ENCODE measurements at regions not wholly inside any gene's neighbourhood (a gene's known extent, or its start where the extent isn't known, plus 50 kb on each side); places are given as distances from the start of the nearest gene placed in this dataset.
"Not testable (repeated sequence)": the region's sequence is repeated elsewhere in the genome, so short reads cannot be mapped to it uniquely, and the experiment has no call there.

GRCh38 chr13:62207388-62207787 is 791.7 kb upstream of the PCDH20 start:
- Histone ChIP-seq H3K4me3 (no peak overlapping the region), H3K27ac (no peak overlapping the region)

DNA sequence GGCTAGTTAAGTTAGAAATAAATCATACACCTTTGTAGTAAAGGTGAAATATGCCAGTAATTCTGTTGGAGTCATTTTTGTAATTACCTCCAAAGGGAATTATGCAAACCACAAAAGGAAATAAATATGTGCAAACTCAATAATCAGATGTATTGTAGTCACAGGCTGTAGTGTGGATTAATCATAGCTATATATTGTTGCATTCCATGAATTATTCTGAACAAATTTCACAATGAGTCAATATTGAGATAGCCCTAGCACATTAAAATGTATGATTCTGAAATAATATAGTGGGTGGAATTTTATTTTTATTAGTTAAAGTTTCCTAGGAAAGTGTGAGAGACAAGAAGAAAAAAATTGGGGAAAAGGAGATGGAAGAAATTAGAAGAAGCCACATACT is 790.5 kb upstream of the PCDH20 start:
- Histone ChIP-seq H3K27ac (no peak overlapping the region), H3K4me3 (no peak overlapping the region)

DNA sequence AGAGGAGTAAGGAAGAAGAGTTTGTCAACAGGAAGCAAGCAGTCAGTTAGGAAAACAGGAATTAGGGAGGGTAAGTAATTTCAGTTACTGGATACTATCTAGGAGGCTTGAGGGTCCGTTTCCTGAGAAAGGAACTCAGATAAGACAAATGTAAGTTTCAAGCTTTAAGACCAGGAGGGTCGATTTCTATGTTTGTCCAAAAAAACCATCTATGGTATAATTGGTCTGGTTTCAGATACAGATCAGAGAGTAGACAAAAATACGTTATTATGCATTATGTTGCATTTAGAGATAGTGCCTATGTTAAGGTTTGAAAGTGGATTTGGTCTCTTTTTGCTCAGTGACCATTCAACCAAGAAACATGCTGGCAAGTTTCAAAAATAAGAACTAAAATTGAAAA is 789.6 kb upstream of the PCDH20 start:
- H3K4me3 ChIP-seq, result no peak overlapping the region
- no peak overlapping the region for H3K27ac ChIP-seq

GRCh38 chr13:62194371-62194770 is 778.7 kb upstream of the PCDH20 start:
- H3K27ac ChIP-seq, result no peak overlapping the region
- H3K4me3 ChIP-seq, result no peak overlapping the region

GRCh38 chr13:62193919-62194318 is 778.3 kb upstream of the PCDH20 start:
- H3K27ac ChIP-seq, result no peak overlapping the region
- H3K4me3 ChIP-seq, result no peak overlapping the region

DNA sequence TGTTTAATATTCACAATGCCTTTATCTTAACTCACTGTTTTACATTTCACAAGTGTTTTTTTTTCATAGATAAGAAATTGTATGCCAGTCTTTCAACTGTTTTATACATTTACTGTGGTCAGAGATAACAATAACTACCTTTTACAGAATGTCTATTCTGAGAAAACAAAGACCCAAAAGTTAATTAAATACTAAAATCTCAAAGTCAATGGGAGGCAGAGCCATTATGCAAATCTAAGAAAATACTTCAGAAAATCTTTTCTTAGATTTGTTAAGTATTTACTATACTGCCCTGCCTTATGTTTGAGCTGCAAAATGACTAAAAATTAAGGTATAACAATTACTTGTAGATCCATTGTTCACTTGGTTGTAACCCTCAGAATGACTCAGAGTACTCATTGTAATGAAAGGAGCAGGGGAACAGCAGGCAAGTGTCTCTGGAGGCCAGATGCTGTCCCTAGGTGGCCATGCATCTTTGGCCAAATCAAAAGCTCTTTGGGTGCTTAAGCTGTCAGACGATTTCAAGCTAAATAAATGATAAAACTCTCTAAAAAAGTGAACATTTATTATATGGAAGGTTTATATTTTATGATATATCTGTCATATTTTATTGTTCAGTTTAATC is 770.1 kb upstream of the PCDH20 start:
- Histone ChIP-seq H3K4me3 (no peak overlapping the region), H3K27ac (no peak overlapping the region)

GRCh38 chr13:62176051-62176450 is 760.4 kb upstream of the PCDH20 start:
- Histone ChIP-seq H3K27ac (no peak overlapping the region), H3K4me3 (no peak overlapping the region)

- no peak overlapping the region for H3K4me3 ChIP-seq
These were observed 758.3 kb upstream of the PCDH20 start for GRCh38 chr13:62173958-62174357.

DNA sequence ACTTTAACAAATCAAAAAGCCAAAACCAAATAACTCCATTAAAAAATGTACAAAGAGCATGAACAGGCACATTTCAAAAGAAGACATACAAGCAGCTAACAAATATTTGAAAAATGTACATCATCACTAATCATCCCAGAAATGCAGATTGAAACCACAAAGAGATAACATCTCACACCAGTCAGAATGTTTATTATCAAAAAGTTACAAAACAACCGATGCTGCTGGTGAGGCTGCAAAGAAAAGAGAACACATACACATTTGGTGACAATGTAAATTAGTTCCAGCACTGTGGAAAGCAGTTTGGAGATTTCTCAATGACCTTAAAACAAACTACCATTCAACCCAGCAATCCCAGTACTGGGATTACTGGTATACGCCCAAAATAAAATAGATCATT is 756.0 kb upstream of the PCDH20 start:
- no peak overlapping the region for H3K4me3 ChIP-seq
- no peak overlapping the region for H3K27ac ChIP-seq

More at GRCh38 chr13:62173958-62174357, 758.3 kb upstream of the PCDH20 start:
- no peak overlapping the region for H3K27ac ChIP-seq

DNA sequence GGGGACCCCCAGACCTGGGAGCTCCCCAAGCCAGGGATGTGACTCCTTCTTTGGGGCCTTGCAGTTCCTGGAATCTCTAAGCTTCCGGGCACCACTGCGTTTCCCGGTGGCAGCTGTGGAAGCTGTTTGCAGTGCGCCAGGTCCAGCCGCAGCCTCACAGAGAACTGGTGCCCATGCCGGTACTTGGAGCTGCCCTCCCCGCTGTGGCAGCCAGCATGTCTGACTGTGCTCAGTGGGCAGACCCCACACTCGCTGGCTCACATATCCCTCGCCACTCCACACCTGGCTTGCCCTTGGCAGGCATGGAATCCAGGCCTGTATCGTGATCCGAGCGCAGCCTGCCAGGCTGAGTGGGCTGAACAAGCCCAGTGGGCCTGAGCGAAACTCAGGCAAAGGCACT is 753.2 kb upstream of the PCDH20 start:
- no peak overlapping the region for H3K4me3 ChIP-seq
- H3K27ac ChIP-seq, result no peak overlapping the region

DNA sequence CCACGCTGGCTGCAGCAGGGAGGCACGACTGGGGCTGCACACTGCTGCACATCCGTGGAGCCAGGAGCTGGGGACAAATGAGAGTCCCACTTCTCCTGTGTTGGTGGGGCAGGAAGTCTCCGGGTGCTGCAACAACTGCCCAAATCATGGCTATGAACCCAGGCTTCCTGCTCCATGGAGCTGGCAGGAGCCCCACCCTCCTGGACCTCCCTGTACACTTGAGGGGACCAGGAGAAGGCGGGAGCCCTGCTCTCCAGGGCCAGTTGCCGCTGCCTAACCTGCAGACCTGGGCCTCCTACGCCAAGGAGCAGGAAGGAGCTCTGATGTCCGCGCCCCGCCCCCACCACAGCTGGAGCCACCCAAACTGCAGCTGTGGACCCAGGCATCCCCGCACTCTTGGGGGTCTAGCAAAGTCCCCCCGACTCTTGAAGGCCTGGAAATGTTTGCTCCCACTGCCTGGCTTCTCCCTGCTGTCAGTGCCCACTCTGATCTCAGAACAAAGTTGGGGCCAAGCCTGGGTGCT is 752.1 kb upstream of the PCDH20 start:
- no peak overlapping the region for H3K4me3 ChIP-seq
- H3K27ac ChIP-seq, result no peak overlapping the region

GRCh38 chr13:62162860-62163259 is 747.2 kb upstream of the PCDH20 start:
- H3K4me3 ChIP-seq, result no peak overlapping the region
- no peak overlapping the region for H3K27ac ChIP-seq

DNA sequence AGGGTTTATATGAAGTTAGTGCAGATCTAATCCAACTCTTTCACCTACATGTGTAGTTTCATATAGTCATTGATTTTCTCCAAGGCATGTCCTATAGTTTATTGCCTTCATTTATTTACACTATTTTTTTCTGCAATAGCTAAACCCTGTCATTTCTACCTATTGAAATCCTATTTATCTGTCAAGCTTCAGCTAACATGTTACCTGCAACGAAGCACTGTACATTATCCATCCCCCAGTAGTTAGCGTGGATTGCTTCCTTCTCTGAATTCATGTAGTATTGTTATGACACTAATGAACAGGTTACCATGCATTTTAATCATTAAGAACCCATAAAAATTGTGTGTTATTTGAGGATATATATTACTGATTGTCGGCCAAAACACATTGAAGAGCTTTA is 742.9 kb upstream of the PCDH20 start:
- H3K4me3 ChIP-seq, result no peak overlapping the region
- H3K27ac ChIP-seq, result no peak overlapping the region

DNA sequence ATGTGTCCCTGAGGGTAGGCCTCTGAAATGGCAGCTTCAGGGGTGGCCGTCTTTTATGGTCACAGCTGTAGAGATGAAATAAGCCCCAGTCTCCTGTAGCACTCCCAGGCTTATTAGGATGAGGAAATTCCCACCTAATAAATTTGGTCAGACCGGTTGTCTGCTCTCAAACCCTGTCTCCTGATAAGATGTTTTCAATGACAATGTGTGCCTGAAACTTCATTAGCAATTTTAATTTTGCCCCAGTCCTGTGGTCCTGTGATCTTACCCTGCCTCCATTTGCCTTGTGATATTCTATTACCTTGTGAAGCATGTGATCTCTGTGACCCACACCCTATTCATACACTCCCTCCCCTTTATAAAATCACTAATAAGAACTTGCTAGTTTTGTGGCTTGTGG is 736.1 kb upstream of the PCDH20 start:
- not testable (repeated sequence) for H3K4me3 ChIP-seq, H3K27ac ChIP-seq

GRCh38 chr13:62142048-62142447 is 726.4 kb upstream of the PCDH20 start:
- no peak overlapping the region for H3K4me3 ChIP-seq
- no peak overlapping the region for H3K27ac ChIP-seq

DNA sequence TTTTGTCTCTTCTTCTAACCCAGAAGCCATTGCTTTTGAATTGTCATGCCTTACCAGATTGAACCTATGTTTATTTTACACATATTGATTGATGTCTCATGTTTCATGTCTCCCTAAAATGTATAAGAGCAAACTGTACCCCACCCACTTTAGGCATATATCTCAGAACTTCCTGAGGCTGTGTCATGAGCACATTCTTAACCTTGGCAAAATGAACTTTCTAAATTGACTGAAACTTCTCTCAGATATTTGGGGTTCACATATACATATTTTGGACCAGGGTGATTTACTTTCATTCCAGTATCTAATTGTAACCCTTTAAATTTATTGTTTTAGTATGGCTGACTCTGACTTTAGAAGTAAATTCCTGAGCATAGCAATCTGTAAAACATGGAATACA is 723.9 kb upstream of the PCDH20 start:
- Histone ChIP-seq H3K4me3 (no peak overlapping the region), H3K27ac (no peak overlapping the region)

- no peak overlapping the region for H3K4me3 ChIP-seq
- H3K27ac ChIP-seq, result no peak overlapping the region
These were observed 722.2 kb upstream of the PCDH20 start for GRCh38 chr13:62137629-62138405.

DNA sequence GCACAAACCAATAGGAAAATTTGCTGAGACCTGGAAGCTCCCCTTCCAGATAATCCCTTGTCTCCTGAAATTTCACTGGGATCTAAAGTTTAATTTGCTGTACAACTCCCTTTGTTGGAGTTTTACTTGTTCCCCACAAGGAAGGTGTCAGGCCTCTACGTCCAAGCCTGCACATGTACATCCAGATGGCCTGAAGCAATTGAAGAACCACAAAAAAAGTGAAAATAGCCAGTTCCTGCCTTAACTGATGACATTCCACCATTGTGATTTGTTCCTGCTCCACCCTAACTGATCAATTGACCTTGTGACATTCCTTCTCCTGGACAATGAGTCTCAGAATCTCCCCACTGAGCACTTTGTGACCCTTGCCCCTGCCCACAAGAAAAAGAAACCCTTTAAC is 716.0 kb upstream of the PCDH20 start:
- Histone ChIP-seq H3K4me3 (no peak overlapping the region), H3K27ac (no peak overlapping the region)

- H3K4me3 ChIP-seq, result no peak overlapping the region
- no peak overlapping the region for H3K27ac ChIP-seq
These were observed 714.7 kb upstream of the PCDH20 start for GRCh38 chr13:62130062-62130970.

- H3K27ac ChIP-seq, result no peak overlapping the region
These were observed 713.4 kb upstream of the PCDH20 start for GRCh38 chr13:62129000-62129551.

More at GRCh38 chr13:62129000-62129551, 713.4 kb upstream of the PCDH20 start:
- no peak overlapping the region for H3K4me3 ChIP-seq

Data from skin epidermis (tissue), 12 donors.